HG02678 (cell line): ENCODE measurements at regions not wholly inside any gene's neighbourhood (a gene's known extent, or its start where the extent isn't known, plus 50 kb on each side); places are given as distances from the start of the nearest gene placed in this dataset.

Experiments used
- ATAC-seq: cut with Tn5 transposase; IDR thresholded peaks from one replicate; pipeline ENCODE4 v1.9.1; 2021; ENCODE audit warnings: mild to moderate bottlenecking, moderate library complexity; ENCODE audit not compliant: unreplicated experiment

DNA sequence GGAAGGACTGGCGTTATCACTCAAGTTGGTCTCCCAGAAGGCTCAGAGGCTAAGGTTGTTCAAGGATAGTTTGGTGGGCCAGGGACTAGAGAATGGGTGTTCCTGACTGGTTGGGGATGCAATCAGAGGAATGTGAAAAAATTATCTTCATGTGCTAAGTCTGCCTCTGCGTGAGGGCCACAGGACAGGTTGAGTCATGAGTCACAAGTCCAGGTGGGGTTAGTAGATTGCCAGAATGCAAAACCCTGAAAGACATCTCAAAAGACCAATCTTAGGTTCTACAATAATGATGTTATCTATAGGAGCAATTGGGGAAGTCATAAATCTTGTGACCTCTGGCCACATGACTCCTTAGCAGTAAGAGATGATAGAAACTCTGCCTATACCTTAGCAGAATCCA lies 220.1 kb upstream of the EEA1 start:
- ATAC-seq: no peak

DNA sequence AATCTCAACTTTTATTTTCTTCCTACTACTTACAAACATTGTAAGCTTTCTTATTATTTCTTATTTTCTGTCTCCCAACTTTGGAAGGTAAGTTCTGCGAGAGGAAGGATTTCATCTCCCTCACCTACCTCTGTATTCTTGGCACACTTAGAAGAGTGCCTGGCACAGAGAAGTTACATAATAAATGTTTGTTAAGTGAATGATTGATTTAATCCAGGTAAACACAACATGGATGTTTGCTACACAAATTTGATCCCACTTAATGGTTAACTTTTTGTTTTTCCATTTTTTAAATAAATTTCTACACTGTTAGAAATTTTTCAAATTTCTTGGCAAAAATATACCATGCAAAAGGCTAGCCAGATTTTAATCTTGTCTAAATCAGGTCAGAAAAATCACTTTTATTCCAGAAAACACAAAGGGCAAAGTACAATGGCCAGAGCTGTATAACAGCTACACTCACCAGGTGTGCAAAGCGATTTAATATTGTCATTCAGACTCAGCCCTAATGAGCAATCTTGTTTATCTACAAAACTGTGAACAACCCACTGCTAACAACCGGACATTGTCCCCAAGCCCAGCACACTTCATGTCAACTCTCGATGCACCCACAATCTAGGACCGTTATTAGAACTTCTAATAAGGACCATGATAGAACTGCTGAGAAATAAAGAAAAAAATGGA lies 222.1 kb upstream of the EEA1 start:
- no peak for ATAC-seq

DNA sequence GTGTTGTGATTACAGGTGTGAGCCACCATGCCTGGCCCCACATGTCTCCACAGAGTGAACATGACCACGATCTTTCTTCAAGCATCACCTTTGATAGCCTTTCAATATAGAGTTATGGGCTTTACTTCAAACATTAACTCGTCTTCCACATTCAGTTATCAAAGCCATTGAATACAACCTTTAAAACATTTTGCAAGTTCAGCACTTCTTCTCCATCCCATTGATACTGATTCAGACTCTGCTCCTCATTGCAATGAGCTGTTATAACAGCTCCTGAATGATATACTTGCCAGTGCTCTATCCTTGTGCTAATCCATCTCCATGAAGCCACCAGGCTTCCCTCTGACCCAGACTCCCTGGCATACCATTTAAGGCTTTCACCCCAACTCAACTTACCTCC lies 223.5 kb upstream of the EEA1 start:
- ATAC-seq: no peak

- ATAC-seq: no peak
Observed at GRCh38 chr12:93153321-93153720, 224.2 kb upstream of the EEA1 start.

- no peak for ATAC-seq
Observed at GRCh38 chr12:93154096-93154728, 223.5 kb upstream of the NUDT4 start.

- ATAC-seq: no peak
Observed at GRCh38 chr12:93154753-93155480, 222.8 kb upstream of the NUDT4 start.

GRCh38 chr12:93156086-93156716 lies 221.5 kb upstream of the NUDT4 start:
- ATAC-seq: no peak

- ATAC-seq: no peak
Observed at GRCh38 chr12:93157279-93157678, 220.4 kb upstream of the NUDT4 start.

- ATAC-seq: no peak
Observed at GRCh38 chr12:93158065-93158843, 219.5 kb upstream of the NUDT4 start.

DNA sequence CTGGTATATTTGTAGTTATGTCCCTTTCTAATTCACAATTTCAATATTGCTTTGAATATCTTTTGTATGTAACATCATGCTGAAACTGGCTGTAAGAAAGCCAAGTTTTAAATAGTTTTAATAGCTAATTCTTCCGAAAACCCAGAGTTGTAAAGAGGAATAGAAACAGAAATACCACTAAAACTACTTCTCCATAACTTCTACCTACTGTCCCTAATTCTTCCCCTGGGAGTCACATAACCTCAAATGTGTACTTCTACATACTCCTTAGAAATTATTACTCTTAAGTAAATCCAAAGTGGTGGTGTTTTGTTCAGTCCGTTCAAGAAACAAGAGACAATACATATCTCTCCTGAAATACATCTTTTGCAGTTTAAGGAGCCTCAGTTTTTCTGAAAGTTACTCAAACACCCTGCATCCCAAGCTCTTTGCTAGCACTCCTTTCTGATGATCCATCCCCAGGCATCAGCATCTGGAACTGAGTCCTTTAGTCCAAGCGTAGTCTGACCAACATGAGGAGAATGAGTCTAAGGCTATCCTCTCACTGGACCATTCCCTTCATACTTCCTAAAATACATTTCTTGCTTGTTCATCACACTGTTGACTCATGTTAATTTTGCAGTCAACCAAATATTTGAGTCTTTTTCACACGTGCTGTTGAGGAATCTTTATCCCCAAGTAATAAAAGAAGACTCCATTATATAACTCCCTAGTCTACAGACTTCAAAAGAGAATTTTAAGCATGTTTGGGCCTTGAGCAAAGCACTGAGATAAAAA lies 214.3 kb upstream of the NUDT4 start:
- ATAC-seq: no peak

DNA sequence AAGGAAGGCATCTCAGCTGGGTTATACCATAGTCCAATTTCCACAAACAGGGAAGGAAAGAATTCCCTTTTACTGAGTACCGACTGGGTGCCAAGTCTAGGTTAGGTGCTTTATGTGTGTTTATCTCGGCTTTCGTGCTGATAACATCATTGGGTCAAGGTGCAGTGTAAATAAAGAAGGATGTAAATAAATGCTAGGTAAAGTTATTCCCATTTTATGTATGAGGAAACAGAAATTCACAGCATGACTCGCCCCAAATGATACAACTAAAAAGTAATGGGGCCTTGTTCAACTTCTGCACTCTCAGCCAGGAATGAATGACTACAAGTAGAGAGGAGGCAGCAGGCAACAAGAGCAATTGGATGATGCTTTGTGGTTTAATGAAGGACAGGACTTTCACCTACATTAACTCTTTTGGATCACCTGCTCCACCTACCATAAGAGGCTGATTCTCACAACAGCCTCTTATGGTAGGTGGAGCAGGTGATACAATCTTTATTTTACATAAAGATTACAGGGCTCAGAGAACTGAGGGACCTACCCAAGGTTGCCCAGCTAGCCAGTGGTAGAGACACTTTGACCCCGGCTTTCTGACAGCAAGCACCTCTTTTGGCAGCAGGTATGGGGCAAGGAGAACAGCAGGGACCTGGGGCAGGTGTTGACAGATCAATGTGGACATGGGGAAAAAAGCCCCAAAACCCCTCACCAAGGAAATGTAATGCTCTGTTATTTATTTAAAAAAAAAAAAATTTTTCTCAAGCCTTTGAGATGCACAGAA lies 213.4 kb upstream of the NUDT4 start:
- ATAC-seq: no peak

- no peak for ATAC-seq
Observed at GRCh38 chr12:93165384-93165932, 212.3 kb upstream of the NUDT4 start.

GRCh38 chr12:93166541-93167307 lies 211.0 kb upstream of the NUDT4 start:
- peak; percentile 74 for ATAC-seq

- peak; percentile 4 for ATAC-seq
Observed at GRCh38 chr12:93167331-93167730, 210.4 kb upstream of the NUDT4 start.

DNA sequence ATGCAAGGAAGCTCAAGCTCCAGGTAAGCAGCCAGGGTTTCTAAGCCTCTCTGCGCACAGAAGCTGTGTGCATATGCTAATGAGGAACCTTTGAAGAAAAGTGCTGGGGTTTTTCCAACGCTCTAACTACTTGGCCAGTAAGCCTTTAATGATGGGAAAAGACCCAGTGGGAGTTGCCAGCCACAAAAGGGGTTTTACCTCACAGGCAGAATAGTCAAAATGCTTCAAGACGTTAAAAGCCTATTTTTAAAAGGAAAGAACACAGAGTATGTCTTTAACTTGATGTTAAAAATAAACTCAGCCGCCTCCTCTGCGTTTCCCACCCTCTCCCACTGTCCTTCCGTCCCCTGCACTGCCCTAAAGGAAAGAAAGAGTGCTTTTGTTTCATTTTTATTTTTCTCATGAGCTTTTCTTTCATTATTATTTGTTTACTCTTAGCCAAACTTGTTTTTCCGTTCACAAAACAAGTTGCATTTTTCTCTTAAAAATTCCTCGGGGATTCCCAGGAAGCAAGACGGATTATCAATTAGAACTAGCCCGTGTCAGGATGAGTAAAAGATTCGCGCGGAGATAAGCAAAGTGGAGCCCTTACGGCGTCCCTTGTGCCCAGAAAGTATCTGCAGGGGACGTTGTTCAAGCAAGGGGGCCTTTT lies 209.8 kb upstream of the NUDT4 start:
- peak; percentile 63 for ATAC-seq

DNA sequence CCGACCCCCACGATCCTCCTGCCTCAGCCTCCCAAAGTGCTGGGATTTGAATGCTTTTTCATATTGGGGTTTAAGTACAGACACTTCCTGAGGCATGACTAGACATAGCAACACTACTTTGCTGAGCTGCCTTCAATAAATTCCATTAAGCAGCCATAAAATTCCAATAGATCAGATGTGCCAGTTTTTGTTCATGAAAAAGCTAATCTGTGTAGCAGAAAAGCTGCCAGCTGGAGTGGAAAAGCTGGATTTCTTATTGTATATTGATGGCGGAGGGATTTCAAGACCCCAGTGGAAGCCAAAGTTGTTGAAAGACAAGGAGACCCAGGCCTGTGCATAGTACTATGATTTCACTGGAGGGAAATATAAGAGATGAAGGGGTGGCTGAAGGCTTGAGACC lies 209.0 kb upstream of the NUDT4 start:
- no peak for ATAC-seq

DNA sequence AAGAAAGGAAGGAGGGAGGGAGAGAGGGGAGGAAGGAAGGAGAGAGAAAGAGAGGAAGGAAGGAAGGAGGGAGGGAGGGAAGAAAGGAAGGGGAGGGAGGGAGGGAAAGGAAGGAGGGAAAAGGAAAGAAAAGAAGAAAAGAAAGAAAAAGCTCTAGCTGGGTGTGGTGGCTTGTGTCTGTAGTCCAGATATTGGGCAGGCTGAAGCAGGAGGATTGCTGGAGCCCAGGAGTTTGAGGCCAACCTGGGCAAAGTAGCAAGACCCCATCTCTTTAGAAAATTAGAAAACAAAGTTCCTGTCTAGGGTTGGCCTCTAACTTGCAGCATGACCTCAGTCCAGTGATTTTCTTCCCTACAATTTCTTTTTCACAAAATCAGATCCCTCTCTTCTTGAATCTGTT lies 208.2 kb upstream of the NUDT4 start:
- ATAC-seq: no peak

DNA sequence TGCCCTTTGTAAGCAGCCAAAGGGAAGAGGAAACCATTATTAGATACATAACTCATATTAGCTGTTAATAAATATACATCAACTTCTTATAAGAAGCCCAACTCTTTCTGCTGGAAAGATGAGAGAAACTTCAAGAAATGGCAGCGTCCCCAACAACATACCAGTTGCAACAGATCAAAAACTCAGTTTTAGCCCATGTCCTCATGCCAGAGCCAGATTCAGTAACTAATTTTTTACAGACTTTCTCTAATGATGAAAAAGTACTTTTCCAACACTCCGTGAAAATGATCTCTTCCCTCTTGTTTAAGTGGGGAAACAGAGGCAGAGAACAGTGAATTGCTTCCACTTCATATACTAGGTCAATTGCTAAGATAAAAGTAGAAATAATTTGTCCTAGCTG lies 206.8 kb upstream of the NUDT4 start:
- no peak for ATAC-seq
